Lung (tissue), 11 donors: ENCODE measurements at regions not wholly inside any gene's neighbourhood (a gene's known extent, or its start where the extent isn't known, plus 50 kb on each side); places are given as distances from the start of the nearest gene placed in this dataset.

Experiments
- ATAC-seq: fragments of 200-7000 bp; cut with Tn5 transposase; one replicate; pipeline ENCODE4 v1.9.1; 2020; ENCODE audit warnings: moderate number of reproducible peaks; ENCODE audit not compliant: insufficient read depth, low FRiP score
- DNase-seq, 3 donors: peaks; one replicate each; pipeline ENCODE4 v3.0.0-alpha.2; 2013 to 2017
- H3K27ac ChIP-seq, 2 donors: one replicate each; pipeline ENCODE4 v1.5.1; 2013; ENCODE audit warnings: mild to moderate bottlenecking in 2 of 2, moderate library complexity in 2 of 2, control low read depth in 1 of 2, inconsistent platforms in 1 of 2, low read depth in 1 of 2, low read length in 1 of 2
- H3K27me3 ChIP-seq, 3 donors: one replicate each; pipeline ENCODE4 v1.5.1; 2013; ENCODE audit warnings: low read length in 2 of 3; ENCODE audit not compliant: control insufficient read depth in 3 of 3, insufficient read depth in 3 of 3
- H3K36me3 ChIP-seq, 4 donors: one replicate each; pipeline ENCODE4 v1.5.1; 2013; ENCODE audit warnings: low read length in 4 of 4, mild to moderate bottlenecking in 1 of 4, moderate library complexity in 1 of 4; ENCODE audit not compliant: control insufficient read depth in 4 of 4, insufficient read depth in 4 of 4
- H3K4me1 ChIP-seq, 5 donors: one replicate each; pipeline ENCODE4 v1.5.1; 2013; ENCODE audit warnings: low read length in 5 of 5, mild to moderate bottlenecking in 2 of 5, moderate library complexity in 1 of 5; ENCODE audit not compliant: control insufficient read depth in 5 of 5, insufficient read depth in 5 of 5
- H3K4me3 ChIP-seq: one replicate; pipeline ENCODE4 v1.5.1; 2013; ENCODE audit warnings: mild to moderate bottlenecking, control low read depth, moderate library complexity
- H3K9ac ChIP-seq, 2 donors: one replicate each; pipeline ENCODE4 v1.5.1; 2013; ENCODE audit warnings: low read length in 2 of 2, control low read depth in 1 of 2; ENCODE audit not compliant: insufficient read depth in 1 of 2
- H3K9me3 ChIP-seq, 4 donors: one replicate each; pipeline ENCODE4 v1.5.1; 2013; ENCODE audit warnings: low read length in 3 of 4, mild to moderate bottlenecking in 1 of 4, moderate library complexity in 1 of 4; ENCODE audit not compliant: control insufficient read depth in 4 of 4, insufficient read depth in 3 of 4
- WGBS, 2 donors: extraction: QIAGEN DNeasy Blood & Tissue Kit; methylation state at CpG; one replicate each; pipeline ENCODE4 v1.1.7; 2013; 5-methylcytosine and 5-hydroxymethylcytosine counted together
- TF ChIP-seq, protein P1 (sequence below): IDR thresholded peaks from 2 replicates; pipeline ENCODE4 v1.5.1; 2012; ENCODE audit warnings: mild to moderate bottlenecking; ENCODE audit errors: control extremely low read depth, extremely low read depth
- donor health status: control.
- donor health status: control.
- donor health status: Bipolar disorder and iron deficiency.
- donor health status: healthy.
- donor health status: DM: yes; HTN: yes; CAD: no.

DNA sequence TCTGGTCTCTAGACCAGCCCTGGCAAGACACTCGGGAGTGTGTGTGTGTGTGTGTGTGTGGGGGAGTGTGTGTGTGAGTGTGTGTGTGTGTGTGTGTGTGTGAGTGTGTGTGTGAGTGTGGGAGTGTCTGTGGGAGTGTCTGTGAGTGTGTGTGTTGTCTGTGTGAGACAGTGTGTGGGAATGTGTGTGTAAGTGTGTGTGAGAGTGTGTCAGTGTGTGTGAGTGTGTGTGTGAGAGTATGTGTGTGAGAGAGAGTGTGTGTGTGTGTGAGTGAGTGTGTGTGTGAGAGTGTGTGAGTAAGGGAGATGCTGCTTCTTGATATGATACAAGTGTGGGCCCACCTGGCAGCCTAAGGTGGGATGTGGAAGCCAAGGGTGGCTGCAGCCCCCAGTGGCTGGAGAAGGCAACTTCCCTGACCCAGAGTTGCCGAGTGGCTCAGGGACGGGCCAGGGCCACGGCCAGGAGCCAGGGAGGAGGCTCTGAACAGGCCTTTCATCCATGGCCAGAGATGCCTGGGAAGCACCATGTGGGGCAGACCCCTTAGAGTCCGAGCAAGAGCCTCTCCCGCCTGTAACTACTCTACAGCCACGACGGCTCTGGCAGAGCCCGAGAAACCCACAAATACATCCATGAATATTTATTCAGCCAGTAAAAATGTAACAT is 159.3 kb upstream of the MYCN start:
- Histone ChIP-seq H3K4me1 (peaks cover 0 to 17% (median 0%) of the 10 kb centered on the region in 5 donors), H3K9ac (no peak overlapping the region), H3K9me3 (peaks cover 0 to 2% (median 0%) of the 10 kb centered on the region in 4 donors), H3K36me3 (no peaks in the 10 kb centered on the region), H3K27ac (no peak overlapping the region), H3K27me3 (peaks cover 0 to 10% (median 0%) of the 10 kb centered on the region in 3 donors), H3K4me3 (no peak overlapping the region)
- WGBS, 2 donors, result 76 to 91% methylated on average over 9 of the region's 9 CpGs
- ATAC-seq (no peak), DNase-seq (no peak)
- TF ChIP-seq, protein P1, sequence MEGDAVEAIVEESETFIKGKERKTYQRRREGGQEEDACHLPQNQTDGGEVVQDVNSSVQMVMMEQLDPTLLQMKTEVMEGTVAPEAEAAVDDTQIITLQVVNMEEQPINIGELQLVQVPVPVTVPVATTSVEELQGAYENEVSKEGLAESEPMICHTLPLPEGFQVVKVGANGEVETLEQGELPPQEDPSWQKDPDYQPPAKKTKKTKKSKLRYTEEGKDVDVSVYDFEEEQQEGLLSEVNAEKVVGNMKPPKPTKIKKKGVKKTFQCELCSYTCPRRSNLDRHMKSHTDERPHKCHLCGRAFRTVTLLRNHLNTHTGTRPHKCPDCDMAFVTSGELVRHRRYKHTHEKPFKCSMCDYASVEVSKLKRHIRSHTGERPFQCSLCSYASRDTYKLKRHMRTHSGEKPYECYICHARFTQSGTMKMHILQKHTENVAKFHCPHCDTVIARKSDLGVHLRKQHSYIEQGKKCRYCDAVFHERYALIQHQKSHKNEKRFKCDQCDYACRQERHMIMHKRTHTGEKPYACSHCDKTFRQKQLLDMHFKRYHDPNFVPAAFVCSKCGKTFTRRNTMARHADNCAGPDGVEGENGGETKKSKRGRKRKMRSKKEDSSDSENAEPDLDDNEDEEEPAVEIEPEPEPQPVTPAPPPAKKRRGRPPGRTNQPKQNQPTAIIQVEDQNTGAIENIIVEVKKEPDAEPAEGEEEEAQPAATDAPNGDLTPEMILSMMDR, result no peak

DNA sequence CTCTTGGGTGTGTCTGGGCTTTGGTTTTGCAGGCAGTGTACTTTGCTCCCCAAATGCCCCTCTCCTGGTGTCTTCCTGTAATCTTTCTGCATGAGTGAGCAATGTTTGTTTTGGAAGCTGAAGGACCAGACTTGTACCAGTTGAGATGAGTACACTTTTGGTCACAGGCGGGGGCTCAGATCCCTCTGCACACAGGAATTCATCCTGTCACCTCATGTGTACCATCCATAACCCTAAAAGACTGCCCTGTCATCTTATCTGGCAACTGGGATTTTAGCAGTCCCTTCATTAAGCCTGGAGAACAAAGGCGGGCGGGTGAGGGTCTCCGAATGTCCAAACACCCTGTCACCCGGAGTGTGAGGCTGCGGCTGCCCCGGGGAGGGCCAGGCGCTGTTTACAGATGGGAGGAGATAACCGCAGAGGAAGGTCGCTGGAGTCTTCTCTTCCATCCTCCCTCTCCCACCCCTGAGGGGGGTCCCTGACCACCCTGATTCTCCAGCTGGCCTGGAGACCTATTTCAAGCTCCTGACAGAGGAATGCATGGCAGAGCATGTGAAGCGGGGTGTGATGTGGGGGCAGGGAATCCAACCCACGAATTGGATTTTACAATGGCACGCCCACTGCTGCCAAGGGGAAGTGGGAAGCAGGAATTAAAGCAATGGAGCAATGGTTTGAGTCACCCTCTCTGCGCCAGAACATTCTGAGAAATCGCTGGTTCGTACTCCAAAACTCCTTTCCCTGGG is 158.2 kb upstream of the MYCN start:
- no peak overlapping the region for H3K4me3 ChIP-seq
- peaks cover 0 to 2% (median 0%) of the 10 kb centered on the region in 4 donors for H3K9me3 ChIP-seq
- H3K36me3 ChIP-seq, result no peaks in the 10 kb centered on the region
- H3K27me3 ChIP-seq, result peaks cover 0 to 10% (median 0%) of the 10 kb centered on the region in 3 donors
- no peak overlapping the region for H3K9ac ChIP-seq
- TF ChIP-seq, protein P1, result no peak
- ATAC-seq (no peak), DNase-seq (no peak)
- H3K27ac ChIP-seq, result no peak overlapping the region
- peaks cover 0 to 17% (median 0%) of the 10 kb centered on the region in 5 donors for H3K4me1 ChIP-seq
- WGBS, 2 donors, result 49 to 64% methylated on average over 16 of the region's 16 CpGs

GRCh38 chr2:15782769-15783294 is 157.5 kb upstream of the MYCN start:
- Histone ChIP-seq H3K4me3 (no peak overlapping the region), H3K27ac (no peak overlapping the region), H3K36me3 (no peaks in the 10 kb centered on the region), H3K9me3 (no peaks in the 10 kb centered on the region), H3K4me1 (peaks cover 0 to 17% (median 0%) of the 10 kb centered on the region in 5 donors), H3K9ac (no peak overlapping the region), H3K27me3 (peaks cover 0 to 10% (median 0%) of the 10 kb centered on the region in 3 donors)
- DNase-seq (no peak), ATAC-seq (no peak)
- 87 to 90% methylated on average over 7 of the region's 7 CpGs for WGBS, 2 donors
- TF ChIP-seq, protein P1, result no peak
